ENCODE measurements at regions not wholly inside any gene's neighbourhood (a gene's known extent, or its start where the extent isn't known, plus 50 kb on each side); places are given as distances from the start of the nearest gene placed in this dataset.

GRCh38 chr5:41574391-41574790 is 64.0 kb upstream of the PLCXD3 start:
- ATAC-seq, result no peak
- intact Hi-C loops (cut with micrococcal nuclease), result no loop called here
- no peak for DNase-seq
